ENCODE measurements at regions not wholly inside any gene's neighbourhood (a gene's known extent, or its start where the extent isn't known, plus 50 kb on each side); places are given as distances from the start of the nearest gene placed in this dataset.
"Not testable (repeated sequence)": the region's sequence is repeated elsewhere in the genome, so short reads cannot be mapped to it uniquely, and the experiment has no call there.

DNA sequence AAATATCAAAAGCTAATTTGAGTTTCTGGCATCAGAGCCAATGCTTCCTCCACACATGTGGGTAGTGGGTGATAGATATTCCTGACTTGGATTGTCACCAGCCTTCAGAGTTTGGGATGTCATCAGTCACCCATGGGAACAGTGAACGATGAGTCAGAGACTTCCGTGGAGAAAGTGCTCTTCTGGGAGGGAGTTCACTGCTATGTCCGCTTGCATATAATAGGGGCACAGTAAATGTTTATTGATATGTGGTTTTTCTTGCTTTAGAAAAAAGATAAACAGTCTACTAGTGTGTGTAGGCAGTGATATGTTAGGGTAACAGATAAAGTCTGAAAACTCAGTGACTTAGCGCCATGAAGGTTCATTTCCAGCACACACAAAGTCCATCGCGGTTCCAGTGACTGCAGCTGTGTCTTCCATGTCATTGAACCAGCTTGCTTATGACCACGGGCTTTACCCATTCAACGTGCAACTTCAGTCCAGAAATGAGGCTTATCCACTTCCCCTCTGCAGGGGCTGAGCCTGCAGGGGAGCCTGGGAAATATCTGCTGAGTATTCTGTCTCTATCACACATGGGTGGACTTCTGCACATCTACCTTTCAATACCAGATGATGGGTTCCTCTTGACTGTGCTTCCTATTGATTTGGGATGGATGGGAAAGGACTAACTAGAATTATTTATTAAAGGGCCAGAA is 87.7 kb upstream of the WWC2 start:
- H3K4me3 ChIP-seq (ENCODE audit: low read depth, low read length), result no peak overlapping the region
- no peak for DNase-seq (ENCODE audit: low read depth)
- TF ChIP-seq, protein P1, sequence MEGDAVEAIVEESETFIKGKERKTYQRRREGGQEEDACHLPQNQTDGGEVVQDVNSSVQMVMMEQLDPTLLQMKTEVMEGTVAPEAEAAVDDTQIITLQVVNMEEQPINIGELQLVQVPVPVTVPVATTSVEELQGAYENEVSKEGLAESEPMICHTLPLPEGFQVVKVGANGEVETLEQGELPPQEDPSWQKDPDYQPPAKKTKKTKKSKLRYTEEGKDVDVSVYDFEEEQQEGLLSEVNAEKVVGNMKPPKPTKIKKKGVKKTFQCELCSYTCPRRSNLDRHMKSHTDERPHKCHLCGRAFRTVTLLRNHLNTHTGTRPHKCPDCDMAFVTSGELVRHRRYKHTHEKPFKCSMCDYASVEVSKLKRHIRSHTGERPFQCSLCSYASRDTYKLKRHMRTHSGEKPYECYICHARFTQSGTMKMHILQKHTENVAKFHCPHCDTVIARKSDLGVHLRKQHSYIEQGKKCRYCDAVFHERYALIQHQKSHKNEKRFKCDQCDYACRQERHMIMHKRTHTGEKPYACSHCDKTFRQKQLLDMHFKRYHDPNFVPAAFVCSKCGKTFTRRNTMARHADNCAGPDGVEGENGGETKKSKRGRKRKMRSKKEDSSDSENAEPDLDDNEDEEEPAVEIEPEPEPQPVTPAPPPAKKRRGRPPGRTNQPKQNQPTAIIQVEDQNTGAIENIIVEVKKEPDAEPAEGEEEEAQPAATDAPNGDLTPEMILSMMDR (IDR thresholded peaks at IDR 0.05; ENCODE audit: low read depth, low read length, missing control alignments), result no peak
- in situ Hi-C loops (cut with HindIII; ENCODE audit: low sequenced_read_pairs), result no loop called here

DNA sequence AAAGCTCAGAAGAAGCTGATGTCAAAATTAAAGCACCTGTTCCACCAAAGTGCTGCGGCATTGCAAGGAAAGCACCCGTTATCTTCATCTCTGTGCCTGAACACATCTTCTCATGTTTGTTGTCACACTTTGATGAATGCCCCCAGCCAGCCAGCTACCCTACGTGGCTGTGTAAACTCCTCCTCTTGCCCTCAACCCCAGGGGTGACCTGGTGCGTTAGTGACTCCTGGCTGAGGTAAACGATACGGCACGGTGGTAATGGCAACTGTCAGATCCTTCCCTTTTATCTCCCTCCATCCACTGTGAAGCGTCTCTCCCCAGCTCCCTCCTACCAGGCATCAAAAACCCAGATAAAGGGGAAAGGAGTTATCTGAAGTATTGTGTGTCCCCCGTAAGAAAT is 90.6 kb upstream of the WWC2 start:
- in situ Hi-C loops (cut with HindIII; ENCODE audit: low sequenced_read_pairs), result no loop called here
- TF ChIP-seq, protein P1 (IDR thresholded peaks at IDR 0.05; ENCODE audit: low read depth, low read length, missing control alignments), result no peak

DNA sequence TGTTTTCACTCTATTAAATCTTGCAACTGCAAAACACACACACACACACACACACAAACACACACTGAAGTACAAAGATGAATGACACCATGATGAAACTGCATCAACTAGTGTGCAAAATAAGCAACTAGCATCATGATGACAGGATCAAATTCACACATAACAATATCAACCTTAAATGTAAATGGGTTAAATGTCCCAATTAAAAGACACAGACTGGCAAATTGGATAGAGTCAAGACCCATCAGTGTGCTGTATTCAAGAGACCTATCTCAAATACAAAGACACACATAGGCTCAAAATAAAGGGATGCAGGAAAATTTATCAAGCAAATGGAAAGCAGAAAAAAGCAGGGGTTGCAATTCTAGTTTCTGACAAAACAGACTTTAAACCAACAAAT is 87.2 kb upstream of the DCTD start:
- DNase-seq (ENCODE audit: low read depth); H3K4me3 ChIP-seq (ENCODE audit: low read depth, low read length); in situ Hi-C loops (cut with HindIII; ENCODE audit: low sequenced_read_pairs): not testable (repeated sequence)

More for the DNA sequence above, 90.6 kb upstream of the WWC2 start:
- no peak overlapping the region for H3K4me3 ChIP-seq (ENCODE audit: low read depth, low read length)
- no peak for DNase-seq (ENCODE audit: low read depth)

DNA sequence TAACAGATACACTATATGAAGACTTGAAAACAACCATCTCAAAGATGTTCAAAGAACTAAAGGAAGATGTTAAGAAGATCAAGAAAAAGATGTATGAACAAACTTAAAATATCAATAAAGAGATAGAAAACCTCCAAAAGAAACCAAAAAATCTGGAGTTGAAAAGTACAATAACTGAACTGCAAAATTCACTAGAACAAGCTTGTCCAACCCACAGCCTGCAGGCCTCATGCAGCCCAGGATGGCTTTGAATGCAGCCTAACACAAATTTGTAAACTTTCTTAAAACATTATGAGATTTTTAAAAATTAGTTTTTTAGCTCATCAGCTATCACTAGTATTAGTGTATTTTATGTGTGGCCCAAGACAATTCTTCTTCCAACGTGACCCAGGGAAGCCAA is 77.0 kb upstream of the DCTD start:
- no peak for DNase-seq (ENCODE audit: low read depth)
- TF ChIP-seq, protein P1 (IDR thresholded peaks at IDR 0.05; ENCODE audit: low read depth, low read length, missing control alignments), result no peak
- in situ Hi-C loops (cut with HindIII; ENCODE audit: low sequenced_read_pairs), result no loop called here
- H3K4me3 ChIP-seq (ENCODE audit: low read depth, low read length), result no peak overlapping the region

DNA sequence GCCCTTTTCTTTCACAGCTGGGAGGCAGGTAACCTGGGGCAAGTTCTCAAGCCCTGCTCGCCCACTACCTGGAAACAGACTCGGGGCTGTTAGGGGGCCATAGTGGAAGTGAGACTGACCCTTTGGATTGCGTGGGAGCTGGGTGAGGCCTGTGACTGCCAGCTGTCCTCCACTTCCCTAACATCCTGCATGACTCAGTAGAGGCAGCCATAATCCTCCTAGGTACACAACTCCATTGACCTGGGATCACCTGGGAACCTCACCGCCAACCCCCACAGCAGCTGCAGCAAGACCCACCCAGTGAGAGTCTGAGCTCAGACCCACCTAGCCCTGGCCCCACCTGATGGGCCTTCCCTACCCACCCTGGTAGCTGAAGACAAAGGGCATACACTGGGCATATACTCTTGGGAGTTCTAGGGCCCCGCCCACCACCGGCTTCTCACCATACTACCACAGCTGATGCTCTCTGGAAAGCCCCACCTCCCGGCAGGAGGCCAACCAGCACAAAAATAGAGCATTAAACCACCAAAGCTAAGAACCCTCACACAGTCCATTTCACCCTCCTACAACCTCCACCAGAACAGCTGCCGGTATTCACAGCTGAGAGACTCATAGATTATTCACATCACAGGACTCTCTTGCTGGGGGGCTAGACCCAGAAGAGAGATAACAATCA is 61.1 kb upstream of the DCTD start:
- TF ChIP-seq, protein P1 (IDR thresholded peaks at IDR 0.05; ENCODE audit: low read depth, low read length, missing control alignments), result no peak
- in situ Hi-C loops (cut with HindIII; ENCODE audit: low sequenced_read_pairs), result no loop called here
- no peak overlapping the region for H3K4me3 ChIP-seq (ENCODE audit: low read depth, low read length)
- DNase-seq (ENCODE audit: low read depth), result no peak

DNA sequence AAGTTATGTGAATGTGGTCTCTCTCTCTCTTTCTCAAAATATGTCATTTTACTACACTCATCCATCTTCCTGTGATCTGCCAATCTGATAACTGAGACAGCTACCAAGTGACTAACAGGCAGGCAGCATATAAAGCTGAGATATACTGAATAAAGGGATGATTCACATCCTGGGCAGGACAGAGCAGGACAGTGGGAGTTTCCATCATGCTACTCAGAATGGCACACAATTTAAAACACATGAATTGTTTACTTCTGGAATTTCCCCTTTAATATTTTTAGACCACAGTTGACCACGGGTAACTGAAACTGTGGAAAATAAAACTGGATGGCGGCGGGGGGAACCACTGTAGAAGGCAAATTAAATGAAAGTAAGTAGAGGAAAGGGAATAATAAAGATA is 58.6 kb upstream of the DCTD start:
- no peak overlapping the region for H3K4me3 ChIP-seq (ENCODE audit: low read depth, low read length)

DNA sequence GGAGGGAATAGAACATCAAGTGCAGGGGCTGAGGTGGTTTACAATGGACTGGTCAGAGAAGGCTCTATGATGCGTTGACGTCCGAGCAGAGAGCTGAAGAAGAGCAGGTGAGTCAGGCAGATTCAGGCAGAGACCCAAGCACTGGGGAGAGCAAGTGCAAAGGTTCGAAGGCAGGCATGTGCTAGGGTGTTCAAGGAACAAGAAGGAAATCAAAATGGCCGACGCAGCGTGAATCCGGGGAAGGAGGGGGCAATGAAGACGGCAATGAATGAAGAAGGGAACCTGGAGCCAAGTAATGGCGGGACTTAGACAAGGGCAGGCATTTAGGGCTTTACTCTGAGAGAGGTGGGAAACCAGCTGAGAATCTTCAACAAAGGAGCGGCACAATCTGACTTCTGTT is 56.8 kb upstream of the DCTD start:
- H3K4me3 ChIP-seq (ENCODE audit: low read depth, low read length), result no peak overlapping the region
- TF ChIP-seq, protein P1 (IDR thresholded peaks at IDR 0.05; ENCODE audit: low read depth, low read length, missing control alignments), result no peak
- in situ Hi-C loops (cut with HindIII; ENCODE audit: low sequenced_read_pairs), result no loop called here
- DNase-seq (ENCODE audit: low read depth), result no peak

More for the DNA sequence above, 58.6 kb upstream of the DCTD start:
- TF ChIP-seq, protein P1 (IDR thresholded peaks at IDR 0.05; ENCODE audit: low read depth, low read length, missing control alignments), result no peak
- peak; percentile 20 for DNase-seq (ENCODE audit: low read depth)
- in situ Hi-C loops (cut with HindIII; ENCODE audit: low sequenced_read_pairs), result no loop called here

Measured in astrocyte of the cerebellum (primary cell).